ENCODE measurements at regions not wholly inside any gene's neighbourhood (a gene's known extent, or its start where the extent isn't known, plus 50 kb on each side); places are given as distances from the start of the nearest gene placed in this dataset.

DNA sequence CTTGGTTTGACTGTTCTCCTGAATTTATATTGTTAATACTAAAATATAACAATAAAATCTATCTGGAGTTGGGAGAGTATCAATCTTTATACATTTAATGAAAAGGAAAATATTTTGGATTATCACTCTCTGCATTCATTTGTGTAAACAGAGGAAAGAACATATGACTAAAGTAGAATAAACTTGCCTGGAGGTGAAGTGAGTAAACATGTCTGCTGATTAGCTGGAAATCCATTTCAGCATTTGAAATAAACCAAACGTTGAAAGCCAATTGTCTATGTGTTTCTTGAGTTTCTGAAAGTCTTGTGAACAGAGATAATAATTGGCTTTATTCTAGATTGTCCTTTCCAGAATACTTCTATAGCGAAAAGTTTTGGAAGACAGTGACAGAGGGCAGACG is 776.2 kb downstream of the SEMA5A start (continued):
- TF ChIP-seq BACH1 (IDR thresholded peaks at IDR 0.05; ENCODE audit: low read length) (no peak), NRF1 (IDR thresholded peaks at IDR 0.05; ENCODE audit: low read depth, low read length) (no peak), RNF2 (IDR thresholded peaks at IDR 0.05; ENCODE audit: borderline replicate concordance, low read depth, low read length, missing control alignments, poor library complexity, severe bottlenecking) (no peak), ASH2L (IDR thresholded peaks at IDR 0.05; ENCODE audit: low read length) (no peak), ATF2 (IDR thresholded peaks at IDR 0.05; ENCODE audit: low read length) (no peak), JUN (IDR thresholded peaks at IDR 0.05; ENCODE audit: low read depth, low read length) (no peak), SP2 (IDR thresholded peaks at IDR 0.05; ENCODE audit: low read length) (no peak)

Measured in H1 (cell line).